ENCODE measurements at regions not wholly inside any gene's neighbourhood (a gene's known extent, or its start where the extent isn't known, plus 50 kb on each side); places are given as distances from the start of the nearest gene placed in this dataset.

DNA sequence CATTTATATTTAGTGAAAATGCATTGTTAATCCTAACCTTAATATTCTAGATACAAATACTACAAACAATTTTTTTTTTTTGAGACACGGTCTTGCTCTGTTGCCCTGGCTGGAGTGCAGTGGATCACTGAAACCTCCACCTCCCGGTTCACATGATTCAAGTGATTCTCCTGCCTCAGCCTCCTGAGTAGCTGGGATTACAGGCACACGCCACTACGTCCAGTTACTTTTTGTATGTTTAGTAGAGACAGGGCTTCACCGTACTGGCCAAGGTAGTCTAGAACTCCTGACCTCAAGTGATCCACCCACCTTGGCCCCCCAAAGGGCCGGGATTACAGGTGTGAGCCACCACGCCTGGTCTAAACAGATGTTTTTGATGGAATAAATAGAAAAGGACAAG, 361.5 kb upstream of the NECTIN3 start:
- intact Hi-C loops (cut with DNase I; ENCODE audit: low total_unique reads): no loop called here
- no peak overlapping the region for H3K27ac ChIP-seq
- DNase-seq: no peak
- H3K9me3 ChIP-seq: no peaks in the 10 kb centered on the region
- no peaks in the 10 kb centered on the region for H3K36me3 ChIP-seq
- no peaks in the 10 kb centered on the region for H3K27me3 ChIP-seq
- no peak for TF ChIP-seq POLR2A (IDR thresholded peaks at IDR 0.05)
- TF ChIP-seq, protein P1, sequence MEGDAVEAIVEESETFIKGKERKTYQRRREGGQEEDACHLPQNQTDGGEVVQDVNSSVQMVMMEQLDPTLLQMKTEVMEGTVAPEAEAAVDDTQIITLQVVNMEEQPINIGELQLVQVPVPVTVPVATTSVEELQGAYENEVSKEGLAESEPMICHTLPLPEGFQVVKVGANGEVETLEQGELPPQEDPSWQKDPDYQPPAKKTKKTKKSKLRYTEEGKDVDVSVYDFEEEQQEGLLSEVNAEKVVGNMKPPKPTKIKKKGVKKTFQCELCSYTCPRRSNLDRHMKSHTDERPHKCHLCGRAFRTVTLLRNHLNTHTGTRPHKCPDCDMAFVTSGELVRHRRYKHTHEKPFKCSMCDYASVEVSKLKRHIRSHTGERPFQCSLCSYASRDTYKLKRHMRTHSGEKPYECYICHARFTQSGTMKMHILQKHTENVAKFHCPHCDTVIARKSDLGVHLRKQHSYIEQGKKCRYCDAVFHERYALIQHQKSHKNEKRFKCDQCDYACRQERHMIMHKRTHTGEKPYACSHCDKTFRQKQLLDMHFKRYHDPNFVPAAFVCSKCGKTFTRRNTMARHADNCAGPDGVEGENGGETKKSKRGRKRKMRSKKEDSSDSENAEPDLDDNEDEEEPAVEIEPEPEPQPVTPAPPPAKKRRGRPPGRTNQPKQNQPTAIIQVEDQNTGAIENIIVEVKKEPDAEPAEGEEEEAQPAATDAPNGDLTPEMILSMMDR (IDR thresholded peaks at IDR 0.05): no peak
- no peak overlapping the region for H3K4me3 ChIP-seq
- no peaks in the 10 kb centered on the region for H3K4me1 ChIP-seq

DNA sequence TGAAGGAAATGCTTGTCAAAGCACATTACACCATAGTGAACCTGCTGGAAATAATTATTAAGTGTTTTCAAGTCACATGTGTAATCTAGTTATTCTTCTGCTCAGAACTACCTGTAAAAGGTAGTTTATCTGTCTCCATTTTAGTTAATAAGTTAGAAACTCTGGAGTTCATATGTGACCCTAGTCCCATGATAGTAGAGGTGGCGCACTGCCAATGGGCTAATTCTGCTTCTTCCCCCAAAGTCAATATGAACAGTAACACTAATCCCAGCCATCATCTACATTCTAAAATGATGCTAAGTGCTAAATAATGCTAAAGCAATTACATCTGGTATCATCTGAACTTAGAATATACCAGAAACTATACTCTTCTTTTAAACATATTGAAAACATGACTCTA, 361.0 kb upstream of the NECTIN3 start:
- no peaks in the 10 kb centered on the region for H3K9me3 ChIP-seq
- intact Hi-C loops (cut with DNase I; ENCODE audit: low total_unique reads): no loop called here
- no peak overlapping the region for H3K4me3 ChIP-seq
- H3K36me3 ChIP-seq: no peaks in the 10 kb centered on the region
- DNase-seq: no peak
- no peaks in the 10 kb centered on the region for H3K4me1 ChIP-seq
- TF ChIP-seq, protein P1 (IDR thresholded peaks at IDR 0.05): no peak
- no peak for TF ChIP-seq POLR2A (IDR thresholded peaks at IDR 0.05)
- no peaks in the 10 kb centered on the region for H3K27me3 ChIP-seq
- H3K27ac ChIP-seq: no peak overlapping the region

DNA sequence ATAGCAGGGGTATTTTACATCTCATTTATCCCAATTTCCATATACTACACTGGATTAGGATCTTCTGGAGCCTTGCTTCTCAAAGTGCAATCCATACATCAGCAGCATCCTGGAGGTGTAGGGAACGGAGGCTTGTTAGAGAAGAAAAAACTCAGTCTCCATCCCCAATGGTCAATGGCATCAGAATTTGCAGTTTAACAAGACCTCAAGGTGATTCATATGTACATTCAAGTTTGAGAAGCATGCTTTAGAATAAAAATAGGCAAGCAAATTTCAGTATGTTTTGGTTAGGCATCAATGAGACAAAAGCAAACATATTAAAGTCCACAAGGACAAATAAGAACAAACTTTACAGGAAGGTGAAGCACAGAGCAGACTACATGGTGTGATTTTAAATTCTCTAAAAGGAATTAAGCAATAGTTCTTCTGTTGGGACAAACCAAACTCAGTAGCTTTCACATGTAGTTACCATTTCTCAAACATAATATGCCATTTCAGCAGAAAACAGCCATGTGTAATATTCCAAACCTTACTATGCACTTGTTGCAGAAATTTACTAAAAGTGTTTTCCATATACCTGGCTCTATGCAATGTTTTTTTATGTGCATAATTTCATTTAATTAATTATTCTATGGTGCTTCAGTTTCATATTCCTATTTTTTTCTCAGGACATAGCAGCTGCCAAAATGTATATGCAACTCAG, 360.3 kb upstream of the NECTIN3 start:
- intact Hi-C loops (cut with DNase I; ENCODE audit: low total_unique reads): no loop called here
- no peaks in the 10 kb centered on the region for H3K27me3 ChIP-seq
- TF ChIP-seq POLR2A (IDR thresholded peaks at IDR 0.05): no peak
- TF ChIP-seq, protein P1 (IDR thresholded peaks at IDR 0.05): no peak
- H3K4me3 ChIP-seq: no peak overlapping the region
- H3K9me3 ChIP-seq: no peaks in the 10 kb centered on the region
- H3K27ac ChIP-seq: no peak overlapping the region
- H3K36me3 ChIP-seq: no peaks in the 10 kb centered on the region
- no peaks in the 10 kb centered on the region for H3K4me1 ChIP-seq
- DNase-seq: no peak

DNA sequence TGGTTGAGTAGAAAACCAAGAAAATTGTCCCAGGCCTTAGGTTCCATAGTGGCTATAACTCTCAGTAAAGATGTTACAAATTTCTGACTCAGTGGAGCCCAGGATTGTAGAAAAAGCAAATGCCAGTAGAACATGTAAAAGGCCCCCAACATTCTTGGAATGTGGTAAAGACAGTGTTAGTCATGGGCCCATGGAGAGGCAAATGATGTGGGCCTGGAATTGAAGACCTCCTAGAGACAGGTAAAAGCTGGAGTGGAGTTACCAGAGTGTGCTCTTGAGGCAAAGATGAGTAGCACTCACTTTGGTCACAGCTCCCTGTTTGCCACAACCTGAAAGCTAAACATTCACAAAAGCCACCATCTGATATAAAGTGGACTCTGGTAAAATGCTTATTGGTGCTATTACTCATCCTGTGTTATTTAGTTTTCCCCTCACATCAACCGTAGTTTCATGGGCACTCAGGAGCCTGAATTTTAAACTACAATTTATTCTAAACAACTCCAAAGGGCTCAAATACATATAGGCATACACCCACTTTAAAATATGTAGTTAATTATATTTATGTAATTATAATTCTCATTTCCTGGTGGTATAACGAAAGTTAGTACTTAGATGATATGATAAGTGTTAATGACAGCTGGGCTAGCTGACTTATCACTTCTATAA, 359.6 kb upstream of the NECTIN3 start:
- no peak for DNase-seq
- no peak overlapping the region for H3K27ac ChIP-seq
- intact Hi-C loops (cut with DNase I; ENCODE audit: low total_unique reads): no loop called here
- no peaks in the 10 kb centered on the region for H3K4me1 ChIP-seq
- H3K36me3 ChIP-seq: no peaks in the 10 kb centered on the region
- TF ChIP-seq, protein P1 (IDR thresholded peaks at IDR 0.05): no peak
- no peak for TF ChIP-seq POLR2A (IDR thresholded peaks at IDR 0.05)
- no peaks in the 10 kb centered on the region for H3K27me3 ChIP-seq
- no peak overlapping the region for H3K4me3 ChIP-seq
- H3K9me3 ChIP-seq: no peaks in the 10 kb centered on the region

DNA sequence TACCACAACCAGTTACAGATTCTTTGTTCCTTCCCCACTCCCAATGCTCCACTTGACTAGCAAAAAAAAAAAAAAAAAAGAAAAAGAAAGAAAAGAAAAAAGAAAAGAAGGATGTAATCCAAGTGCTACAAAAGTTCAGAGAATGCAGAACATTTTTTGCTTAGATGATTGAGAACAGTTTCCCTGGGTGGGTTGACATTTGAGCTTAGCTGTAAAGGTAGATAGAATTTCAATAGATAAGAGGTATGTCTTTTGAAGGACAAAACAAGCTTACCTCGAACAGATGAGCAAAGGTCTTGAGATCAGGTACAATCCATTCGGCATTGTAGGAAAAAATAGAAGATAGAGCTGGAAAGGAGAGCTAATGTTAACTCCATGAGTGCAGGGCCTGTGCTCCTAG, 344.6 kb upstream of the NECTIN3 start:
- H3K9me3 ChIP-seq: no peaks in the 10 kb centered on the region
- DNase-seq: no peak
- intact Hi-C loops (cut with DNase I; ENCODE audit: low total_unique reads): no loop called here
- H3K4me1 ChIP-seq: no peaks in the 10 kb centered on the region
- H3K27ac ChIP-seq: no peak overlapping the region
- no peaks in the 10 kb centered on the region for H3K27me3 ChIP-seq
- H3K4me3 ChIP-seq: no peak overlapping the region
- TF ChIP-seq, protein P1 (IDR thresholded peaks at IDR 0.05): no peak
- TF ChIP-seq POLR2A (IDR thresholded peaks at IDR 0.05): no peak
- no peaks in the 10 kb centered on the region for H3K36me3 ChIP-seq

Data from uterus (tissue), 3 donors.